ENCODE measurements at regions not wholly inside any gene's neighbourhood (a gene's known extent, or its start where the extent isn't known, plus 50 kb on each side); places are given as distances from the start of the nearest gene placed in this dataset.
"Not testable (repeated sequence)": the region's sequence is repeated elsewhere in the genome, so short reads cannot be mapped to it uniquely, and the experiment has no call there.

GRCh38 chr2:90039093-90039492 is 1347.6 kb downstream of the RPIA start:
- not testable (repeated sequence) for H3K4me1 ChIP-seq (ENCODE audit: control insufficient read depth, insufficient read depth, low read length); H3K9me3 ChIP-seq (replicated peaks; ENCODE audit: low read length); H3K4me2 ChIP-seq (ENCODE audit: low read length); H3K36me3 ChIP-seq (ENCODE audit: insufficient read depth, low read length); H3K9ac ChIP-seq (ENCODE audit: low read depth, low read length); H3K4me3 ChIP-seq (ENCODE audit: low read length); H3K27me3 ChIP-seq (ENCODE audit: control insufficient read depth, insufficient read depth, low read length)

GRCh38 chr2:90047776-90048175 is 1356.3 kb downstream of the RPIA start:
- not testable (repeated sequence) for H3K36me3 ChIP-seq (ENCODE audit: insufficient read depth, low read length); H3K4me2 ChIP-seq (ENCODE audit: low read length); H3K9me3 ChIP-seq (replicated peaks; ENCODE audit: low read length); H3K4me1 ChIP-seq (ENCODE audit: control insufficient read depth, insufficient read depth, low read length); H3K4me3 ChIP-seq (ENCODE audit: low read length); H3K27me3 ChIP-seq (ENCODE audit: control insufficient read depth, insufficient read depth, low read length); H3K9ac ChIP-seq (ENCODE audit: low read depth, low read length)

GRCh38 chr2:90052113-90052631 is 1360.7 kb downstream of the RPIA start:
- not testable (repeated sequence) for H3K9me3 ChIP-seq (replicated peaks; ENCODE audit: low read length); H3K36me3 ChIP-seq (ENCODE audit: insufficient read depth, low read length); H3K27me3 ChIP-seq (ENCODE audit: control insufficient read depth, insufficient read depth, low read length); H3K4me1 ChIP-seq (ENCODE audit: control insufficient read depth, insufficient read depth, low read length); H3K9ac ChIP-seq (ENCODE audit: low read depth, low read length); H3K4me3 ChIP-seq (ENCODE audit: low read length); H3K4me2 ChIP-seq (ENCODE audit: low read length)

GRCh38 chr2:90069290-90069894 is 1377.9 kb downstream of the RPIA start:
- no peaks in the 10 kb centered on the region for H3K36me3 ChIP-seq (ENCODE audit: insufficient read depth, low read length)
- no peak overlapping the region for H3K9ac ChIP-seq (ENCODE audit: low read depth, low read length)
- H3K9me3 ChIP-seq (replicated peaks; ENCODE audit: low read length): no peaks in the 10 kb centered on the region
- H3K27me3 ChIP-seq (ENCODE audit: control insufficient read depth, insufficient read depth, low read length): no peaks in the 10 kb centered on the region
- no peak overlapping the region for H3K4me3 ChIP-seq (ENCODE audit: low read length)
- H3K4me1 ChIP-seq (ENCODE audit: control insufficient read depth, insufficient read depth, low read length): no peaks in the 10 kb centered on the region
- no peak overlapping the region for H3K4me2 ChIP-seq (ENCODE audit: low read length)

- Histone ChIP-seq H3K36me3 (ENCODE audit: insufficient read depth, low read length) (no peaks in the 10 kb centered on the region), H3K4me1 (ENCODE audit: control insufficient read depth, insufficient read depth, low read length) (no peaks in the 10 kb centered on the region), H3K9ac (ENCODE audit: low read depth, low read length) (no peak overlapping the region), H3K4me3 (ENCODE audit: low read length) (no peak overlapping the region), H3K4me2 (ENCODE audit: low read length) (no peak overlapping the region), H3K27me3 (ENCODE audit: control insufficient read depth, insufficient read depth, low read length) (no peaks in the 10 kb centered on the region), H3K9me3 (replicated peaks; ENCODE audit: low read length) (no peaks in the 10 kb centered on the region)
These were observed 1384.8 kb downstream of the RPIA start for GRCh38 chr2:90076311-90076710.

- H3K9ac ChIP-seq (ENCODE audit: low read depth, low read length): no peak overlapping the region
- H3K4me1 ChIP-seq (ENCODE audit: control insufficient read depth, insufficient read depth, low read length): no peaks in the 10 kb centered on the region
- H3K4me3 ChIP-seq (ENCODE audit: low read length): no peak overlapping the region
- H3K27me3 ChIP-seq (ENCODE audit: control insufficient read depth, insufficient read depth, low read length): no peaks in the 10 kb centered on the region
- no peaks in the 10 kb centered on the region for H3K9me3 ChIP-seq (replicated peaks; ENCODE audit: low read length)
- no peaks in the 10 kb centered on the region for H3K36me3 ChIP-seq (ENCODE audit: insufficient read depth, low read length)
- H3K4me2 ChIP-seq (ENCODE audit: low read length): no peak overlapping the region
These were observed 1386.5 kb downstream of the RPIA start for GRCh38 chr2:90077948-90078347.

GRCh38 chr2:90079374-90079773 is 1387.9 kb downstream of the RPIA start:
- Histone ChIP-seq H3K4me3 (ENCODE audit: low read length) (no peak overlapping the region), H3K36me3 (ENCODE audit: insufficient read depth, low read length) (no peaks in the 10 kb centered on the region), H3K4me2 (ENCODE audit: low read length) (no peak overlapping the region), H3K9ac (ENCODE audit: low read depth, low read length) (no peak overlapping the region), H3K4me1 (ENCODE audit: control insufficient read depth, insufficient read depth, low read length) (no peaks in the 10 kb centered on the region), H3K27me3 (ENCODE audit: control insufficient read depth, insufficient read depth, low read length) (no peaks in the 10 kb centered on the region), H3K9me3 (replicated peaks; ENCODE audit: low read length) (no peaks in the 10 kb centered on the region)

- H3K27me3 ChIP-seq (ENCODE audit: control insufficient read depth, insufficient read depth, low read length); H3K4me1 ChIP-seq (ENCODE audit: control insufficient read depth, insufficient read depth, low read length); H3K4me3 ChIP-seq (ENCODE audit: low read length); H3K9ac ChIP-seq (ENCODE audit: low read depth, low read length); H3K9me3 ChIP-seq (replicated peaks; ENCODE audit: low read length); H3K36me3 ChIP-seq (ENCODE audit: insufficient read depth, low read length); H3K4me2 ChIP-seq (ENCODE audit: low read length): not testable (repeated sequence)
These were observed 1396.3 kb downstream of the RPIA start for GRCh38 chr2:90087792-90088191.

- not testable (repeated sequence) for H3K27me3 ChIP-seq (ENCODE audit: control insufficient read depth, insufficient read depth, low read length); H3K4me1 ChIP-seq (ENCODE audit: control insufficient read depth, insufficient read depth, low read length); H3K9ac ChIP-seq (ENCODE audit: low read depth, low read length); H3K9me3 ChIP-seq (replicated peaks; ENCODE audit: low read length); H3K4me3 ChIP-seq (ENCODE audit: low read length); H3K36me3 ChIP-seq (ENCODE audit: insufficient read depth, low read length); H3K4me2 ChIP-seq (ENCODE audit: low read length)
These were observed 1402.2 kb downstream of the RPIA start for GRCh38 chr2:90093571-90094270.

GRCh38 chr2:90097617-90098016 is 1406.1 kb downstream of the RPIA start:
- H3K4me1 ChIP-seq (ENCODE audit: control insufficient read depth, insufficient read depth, low read length); H3K4me2 ChIP-seq (ENCODE audit: low read length); H3K27me3 ChIP-seq (ENCODE audit: control insufficient read depth, insufficient read depth, low read length); H3K36me3 ChIP-seq (ENCODE audit: insufficient read depth, low read length); H3K9ac ChIP-seq (ENCODE audit: low read depth, low read length); H3K9me3 ChIP-seq (replicated peaks; ENCODE audit: low read length); H3K4me3 ChIP-seq (ENCODE audit: low read length): not testable (repeated sequence)

- not testable (repeated sequence) for H3K9me3 ChIP-seq (replicated peaks; ENCODE audit: low read length); H3K27me3 ChIP-seq (ENCODE audit: control insufficient read depth, insufficient read depth, low read length); H3K4me3 ChIP-seq (ENCODE audit: low read length); H3K9ac ChIP-seq (ENCODE audit: low read depth, low read length); H3K36me3 ChIP-seq (ENCODE audit: insufficient read depth, low read length); H3K4me1 ChIP-seq (ENCODE audit: control insufficient read depth, insufficient read depth, low read length); H3K4me2 ChIP-seq (ENCODE audit: low read length)
These were observed 1413.7 kb downstream of the RPIA start for GRCh38 chr2:90105142-90105541.

- not testable (repeated sequence) for H3K36me3 ChIP-seq (ENCODE audit: insufficient read depth, low read length); H3K4me3 ChIP-seq (ENCODE audit: low read length); H3K9ac ChIP-seq (ENCODE audit: low read depth, low read length); H3K27me3 ChIP-seq (ENCODE audit: control insufficient read depth, insufficient read depth, low read length); H3K9me3 ChIP-seq (replicated peaks; ENCODE audit: low read length); H3K4me1 ChIP-seq (ENCODE audit: control insufficient read depth, insufficient read depth, low read length); H3K4me2 ChIP-seq (ENCODE audit: low read length)
These were observed 1431.9 kb downstream of the RPIA start for GRCh38 chr2:90123409-90123808.
